ENCODE measurements at regions not wholly inside any gene's neighbourhood (a gene's known extent, or its start where the extent isn't known, plus 50 kb on each side); places are given as distances from the start of the nearest gene placed in this dataset.

DNA sequence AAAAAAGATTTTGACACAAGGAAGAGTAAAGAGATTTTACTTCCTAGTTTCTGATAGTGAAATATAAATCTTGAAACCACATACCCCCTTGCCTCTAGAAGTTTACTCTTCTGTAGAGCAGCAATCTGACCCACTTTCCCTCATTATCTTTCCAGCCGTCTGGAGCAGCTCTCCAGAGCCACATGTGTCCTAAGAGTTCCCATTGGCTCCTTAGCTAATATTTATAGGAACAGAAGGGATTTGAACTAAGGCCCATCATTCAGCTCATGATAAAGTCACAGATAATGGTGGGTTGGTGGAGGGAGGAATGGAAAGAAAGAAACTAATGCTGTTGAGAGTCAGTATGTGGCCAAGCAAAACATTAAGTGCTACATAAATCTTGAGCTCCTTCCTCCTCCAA lies 121.8 kb downstream of the INHBA start:
- no peak for TF ChIP-seq CTCF (IDR thresholded peaks at IDR 0.05; ENCODE audit: low read depth, low read length)
- TF ChIP-seq EZH2phosphoT487 (IDR thresholded peaks at IDR 0.05; ENCODE audit: low read depth) = no peak

All from OCI-LY3 (cell line).